HG03565 (cell line): ENCODE measurements at regions not wholly inside any gene's neighbourhood (a gene's known extent, or its start where the extent isn't known, plus 50 kb on each side); places are given as distances from the start of the nearest gene placed in this dataset.
A peak's percentile ranks its signal among the peaks of the same experiment; 100 is the strongest.
"Not testable (repeated sequence)": the region's sequence is repeated elsewhere in the genome, so short reads cannot be mapped to it uniquely, and the experiment has no call there.

ENCODE experiments used
- ATAC-seq: cut with Tn5 transposase; IDR thresholded peaks from one replicate; pipeline ENCODE4 v1.9.1; 2021; ENCODE audit warnings: mild to moderate bottlenecking, moderate library complexity; ENCODE audit not compliant: unreplicated experiment

DNA sequence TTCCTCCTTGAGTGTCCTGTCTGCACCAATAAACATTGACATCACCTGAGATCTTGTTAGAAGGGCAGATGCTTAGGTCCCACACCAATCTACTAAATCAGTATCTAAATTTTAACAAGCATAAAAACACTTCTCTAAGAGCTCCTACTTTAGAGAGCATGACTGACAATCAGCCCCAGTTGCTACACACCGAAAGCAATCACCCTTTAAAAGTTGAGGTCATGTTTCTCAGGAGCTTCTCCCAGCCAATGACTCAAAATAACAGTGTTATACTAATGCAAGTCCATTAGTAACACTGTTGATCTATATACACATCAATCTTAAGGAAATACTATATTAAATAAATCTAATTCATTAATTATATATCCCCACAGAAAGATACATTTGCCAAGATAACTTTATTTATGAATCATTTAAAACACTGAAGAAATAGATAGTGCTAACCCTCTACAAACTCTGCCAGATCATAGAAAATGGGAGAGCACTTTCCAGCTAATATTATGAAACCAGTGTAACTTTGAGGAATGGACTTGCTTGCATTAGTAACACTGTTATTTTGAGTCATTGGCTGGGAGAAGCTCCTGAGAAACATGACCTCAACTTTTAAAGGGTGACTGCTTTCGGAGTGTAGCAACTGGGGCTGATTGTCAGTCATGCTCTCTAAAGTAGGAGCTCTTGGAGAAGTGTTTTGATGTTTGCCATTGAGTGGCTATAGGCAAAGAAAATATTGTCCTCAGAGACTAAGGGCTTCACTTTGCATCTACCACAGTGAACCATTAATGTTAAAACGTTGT, 109.8 kb upstream of the HDX start:
- ATAC-seq = no peak

GRCh38 chrX:84634201-84634782, 132.0 kb upstream of the HDX start:
- no peak for ATAC-seq

DNA sequence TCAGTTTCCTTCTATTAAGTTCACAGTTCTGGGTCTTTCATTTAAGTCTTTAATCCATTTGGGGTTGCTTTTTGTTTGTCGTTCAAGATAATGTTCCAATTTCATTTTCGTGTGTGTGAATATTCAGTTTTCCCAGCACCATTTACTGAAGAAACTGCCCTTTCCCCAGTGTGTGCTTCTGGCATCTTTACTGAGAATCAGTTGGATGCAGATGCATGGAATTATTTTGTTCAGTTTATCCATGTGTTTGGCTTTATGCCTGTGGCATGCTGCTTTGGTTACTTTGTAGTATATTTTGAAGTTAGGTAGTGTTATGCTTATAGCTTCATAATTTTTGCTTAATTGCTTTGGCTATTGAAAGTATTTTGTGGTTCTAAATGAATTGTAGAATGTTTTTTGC, 163.8 kb upstream of the HDX start:
- ATAC-seq = no peak

DNA sequence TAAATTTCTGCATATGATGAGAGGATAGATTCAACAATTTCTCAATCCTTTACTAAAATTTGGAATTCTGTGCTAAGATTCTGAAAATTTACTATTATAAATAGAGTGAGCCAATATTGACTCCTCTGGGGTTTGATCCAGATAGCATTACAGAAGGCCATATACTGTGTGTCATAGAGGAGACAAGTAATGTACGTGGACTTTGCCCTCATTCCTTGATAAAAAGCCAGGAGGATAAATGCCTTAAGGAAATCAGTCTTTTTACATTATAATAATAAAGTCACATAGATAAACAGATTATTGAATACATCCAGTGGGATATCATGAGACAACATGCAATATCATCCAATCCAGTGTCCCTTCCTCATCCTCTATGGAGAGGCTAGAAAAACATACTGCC, 188.0 kb upstream of the HDX start:
- no peak for ATAC-seq

- ATAC-seq = no peak
Observed at GRCh38 chrX:84709987-84710386, 207.7 kb upstream of the HDX start.

- ATAC-seq = no peak
Observed at GRCh38 chrX:84710611-84711010, 208.4 kb upstream of the HDX start.

GRCh38 chrX:84712621-84713020, 210.4 kb upstream of the HDX start:
- ATAC-seq = no peak

DNA sequence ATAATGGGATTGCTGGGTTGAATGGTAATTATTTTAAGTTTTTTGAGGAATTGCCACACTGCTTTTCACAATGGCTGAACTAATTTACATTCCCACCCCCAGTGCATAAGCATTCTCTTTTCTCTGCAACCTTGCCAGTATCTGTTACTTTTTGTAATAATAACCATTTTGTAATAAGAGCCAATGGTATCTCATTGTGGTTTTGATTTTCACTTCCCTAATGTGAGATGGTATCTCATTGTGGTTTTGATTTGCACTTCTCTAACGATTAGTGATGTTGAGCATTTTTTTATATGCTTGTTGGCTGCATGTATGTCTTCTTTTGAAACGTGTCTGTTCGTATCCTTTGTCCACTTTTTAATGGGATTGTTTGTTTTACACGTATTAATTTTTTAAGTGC, 213.1 kb upstream of the HDX start:
- ATAC-seq = no peak

- ATAC-seq = no peak
Observed at GRCh38 chrX:84717343-84717742, 215.1 kb upstream of the HDX start.

- ATAC-seq = no peak
Observed at GRCh38 chrX:84721416-84721815, 219.2 kb upstream of the HDX start.

GRCh38 chrX:84724576-84724975, 222.3 kb upstream of the HDX start:
- no peak for ATAC-seq

DNA sequence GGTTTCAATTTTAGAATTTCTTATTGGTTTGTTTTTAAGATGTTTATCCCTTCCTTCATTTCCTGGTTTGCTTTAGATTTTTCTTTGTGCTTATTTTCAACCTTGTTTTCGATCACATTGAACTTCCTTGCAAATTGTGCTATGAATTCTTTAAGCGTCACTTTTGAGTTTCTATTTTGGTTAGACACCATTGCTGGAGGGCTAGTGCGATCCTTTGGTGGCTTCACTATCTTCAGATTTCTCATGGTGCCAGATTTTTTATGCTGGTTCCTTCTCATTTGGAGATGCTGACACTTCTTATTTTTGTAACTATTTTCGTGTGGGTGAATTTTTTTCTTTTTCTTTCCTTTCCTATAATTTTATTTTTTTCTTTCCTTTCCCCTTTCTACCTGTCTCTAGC, 227.2 kb upstream of the HDX start:
- no peak for ATAC-seq

DNA sequence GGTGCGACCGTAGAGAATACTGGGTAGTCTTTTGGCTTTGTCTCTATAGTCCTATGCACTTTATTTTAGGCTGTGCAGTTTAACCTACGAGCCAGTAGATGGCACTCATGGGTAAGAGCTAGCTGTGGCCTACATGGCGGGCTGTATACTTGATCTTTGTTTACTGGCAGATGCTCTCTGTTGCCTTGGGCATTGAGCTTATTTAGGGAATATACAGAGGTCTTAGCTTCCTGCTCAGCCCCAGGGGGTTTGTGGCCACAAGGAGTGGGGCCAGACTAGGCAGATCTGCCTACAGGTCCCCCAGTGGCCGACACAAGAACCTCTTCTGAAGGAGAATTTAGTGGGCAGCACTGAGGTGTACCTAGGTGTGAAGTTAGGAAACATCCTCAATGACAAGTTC, 227.6 kb upstream of the HDX start:
- ATAC-seq = peak; percentile 99

- ATAC-seq = no peak
Observed at GRCh38 chrX:84735025-84735424, 232.8 kb upstream of the HDX start.

DNA sequence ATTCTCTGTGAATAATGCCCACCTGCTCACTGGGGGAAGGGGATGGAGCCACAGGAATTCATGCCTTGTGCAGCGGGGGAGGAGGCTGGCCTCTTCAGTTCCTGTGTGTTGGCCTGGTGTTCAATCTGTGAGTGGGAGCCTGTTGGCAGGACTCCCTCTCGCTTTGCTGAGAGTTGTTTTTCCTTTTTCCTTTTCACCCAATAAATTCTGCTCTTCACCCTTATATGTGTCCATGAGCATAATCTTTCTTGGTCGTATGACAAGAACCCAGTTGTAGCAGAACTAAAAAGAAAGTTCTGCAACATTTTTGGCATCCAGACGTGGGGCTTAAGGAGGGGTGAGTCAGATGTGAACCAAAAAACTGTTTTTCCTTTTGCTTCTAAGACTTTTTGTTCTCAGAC, 235.2 kb upstream of the HDX start:
- no peak for ATAC-seq

DNA sequence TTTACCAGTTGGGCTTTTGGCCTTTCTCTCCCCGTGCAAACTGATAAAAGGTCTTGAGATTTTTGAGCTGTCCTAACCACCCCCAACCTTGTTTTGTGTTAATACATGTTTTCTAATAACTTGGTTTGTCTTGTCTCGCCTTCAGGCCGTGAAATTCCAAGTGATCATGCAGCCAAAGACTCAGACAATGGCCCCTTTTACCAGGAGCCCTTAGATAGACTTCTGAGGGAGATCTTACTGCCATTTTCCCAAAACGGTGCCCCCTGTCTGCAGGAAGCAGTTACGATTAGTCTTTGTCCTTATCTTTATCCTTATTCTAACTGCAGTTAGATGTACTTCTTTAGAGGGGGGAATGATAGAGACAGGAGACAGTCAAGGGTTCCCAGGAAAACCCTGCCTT, 245.3 kb upstream of the HDX start:
- no peak for ATAC-seq

- no peak for ATAC-seq
Observed at GRCh38 chrX:84748965-84749656, 246.9 kb upstream of the HDX start.

DNA sequence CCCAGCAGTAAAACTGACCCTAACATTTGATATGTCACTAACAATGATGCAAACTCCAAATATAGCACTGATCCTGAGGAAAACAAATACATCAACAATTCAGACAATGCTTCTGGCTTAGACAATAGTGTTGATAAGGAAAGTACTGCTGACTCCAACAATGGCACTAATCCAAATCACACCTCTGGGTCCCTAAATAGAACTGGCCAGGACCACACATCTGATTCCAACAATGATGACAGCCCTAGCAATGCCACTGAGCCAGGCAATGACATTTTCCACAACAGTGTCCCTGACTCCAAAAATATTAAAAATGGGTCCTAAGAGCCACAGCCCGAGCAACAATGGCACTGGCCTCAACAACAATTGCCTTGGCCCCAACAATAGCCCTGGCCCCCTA, 243.1 kb upstream of the APOOL start:
- no peak for ATAC-seq

DNA sequence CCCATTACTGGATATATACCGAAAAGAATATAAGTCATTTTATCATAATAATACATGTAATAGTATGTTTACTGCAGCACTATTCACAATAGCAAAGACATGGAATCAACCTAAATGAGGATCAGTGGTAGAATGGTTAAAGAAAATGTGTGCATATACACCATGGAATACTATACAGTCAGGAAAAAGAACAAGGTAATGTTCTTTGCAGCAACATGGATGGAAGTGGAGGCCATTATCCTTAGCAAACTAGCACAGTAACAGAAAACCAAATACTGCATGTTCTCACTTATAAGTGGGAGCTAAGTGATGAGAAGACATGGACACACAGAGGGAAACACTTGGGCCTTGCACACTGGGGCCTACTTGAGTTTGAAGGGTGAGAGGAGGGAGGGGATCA, 207.4 kb upstream of the APOOL start:
- no peak for ATAC-seq

DNA sequence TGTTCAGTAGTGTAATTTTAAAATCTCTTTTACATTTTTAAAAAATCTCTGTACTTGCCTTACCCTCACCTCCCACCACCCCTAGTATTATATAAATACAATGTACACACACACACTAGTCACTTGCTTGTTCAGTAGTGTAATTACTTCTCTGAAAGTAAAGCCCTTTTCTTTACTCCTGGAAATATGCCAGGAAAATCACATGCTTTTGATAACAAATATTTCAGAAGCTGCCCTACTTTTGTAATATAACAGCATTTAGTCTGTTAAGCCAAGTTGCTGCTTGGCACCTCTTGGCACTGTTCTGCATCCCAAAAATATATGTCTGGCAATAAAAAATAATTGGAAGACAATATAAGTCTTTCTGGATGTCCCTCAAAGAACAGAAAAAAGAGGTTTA, 172.8 kb upstream of the APOOL start:
- ATAC-seq = no peak

GRCh38 chrX:84846541-84846940, 157.1 kb upstream of the APOOL start:
- ATAC-seq = not testable (repeated sequence)

- ATAC-seq = not testable (repeated sequence)
Observed at GRCh38 chrX:84851183-84851582, 152.5 kb upstream of the APOOL start.
